GM21390 (cell line): ENCODE measurements at regions not wholly inside any gene's neighbourhood (a gene's known extent, or its start where the extent isn't known, plus 50 kb on each side); places are given as distances from the start of the nearest gene placed in this dataset.

Source experiments
- ATAC-seq: cut with Tn5 transposase; IDR thresholded peaks from one replicate; pipeline ENCODE4 v1.9.1; 2021; ENCODE audit not compliant: unreplicated experiment

GRCh38 chr2:157935378-157935906, 59.3 kb upstream of the ACVR1 start:
- ATAC-seq: no peak

DNA sequence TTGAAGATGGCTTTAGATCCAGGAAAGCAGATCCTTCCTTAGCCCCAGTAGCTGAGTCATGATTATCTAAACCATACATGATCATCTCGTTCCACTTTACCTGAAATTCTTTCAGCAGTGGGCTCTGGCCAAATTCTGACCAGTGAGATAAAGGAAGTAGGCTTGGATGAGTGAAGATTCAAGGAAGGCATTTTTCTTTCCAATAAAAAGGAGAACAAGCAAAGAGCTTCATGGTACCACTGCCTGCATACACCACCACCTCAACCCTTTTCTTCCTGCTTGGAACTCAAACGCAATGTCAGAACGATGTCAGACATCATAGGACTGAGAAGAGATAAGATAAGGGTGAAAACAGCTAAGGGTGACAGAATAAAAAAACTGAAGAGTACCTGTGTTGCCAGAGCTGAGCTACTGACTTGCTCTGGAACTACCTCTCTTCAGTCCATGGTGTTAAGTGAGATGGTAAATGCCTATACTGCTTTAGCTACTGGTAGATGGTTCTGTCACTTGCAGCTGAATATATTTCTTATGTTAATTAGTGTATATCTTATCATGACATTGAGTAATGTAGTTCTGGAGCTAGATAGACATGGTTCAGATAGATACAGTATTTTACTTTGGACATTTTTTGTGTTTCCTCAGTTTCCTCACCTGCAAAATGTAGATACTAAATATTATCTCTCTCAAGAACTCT, 58.7 kb upstream of the ACVR1 start:
- ATAC-seq: no peak

DNA sequence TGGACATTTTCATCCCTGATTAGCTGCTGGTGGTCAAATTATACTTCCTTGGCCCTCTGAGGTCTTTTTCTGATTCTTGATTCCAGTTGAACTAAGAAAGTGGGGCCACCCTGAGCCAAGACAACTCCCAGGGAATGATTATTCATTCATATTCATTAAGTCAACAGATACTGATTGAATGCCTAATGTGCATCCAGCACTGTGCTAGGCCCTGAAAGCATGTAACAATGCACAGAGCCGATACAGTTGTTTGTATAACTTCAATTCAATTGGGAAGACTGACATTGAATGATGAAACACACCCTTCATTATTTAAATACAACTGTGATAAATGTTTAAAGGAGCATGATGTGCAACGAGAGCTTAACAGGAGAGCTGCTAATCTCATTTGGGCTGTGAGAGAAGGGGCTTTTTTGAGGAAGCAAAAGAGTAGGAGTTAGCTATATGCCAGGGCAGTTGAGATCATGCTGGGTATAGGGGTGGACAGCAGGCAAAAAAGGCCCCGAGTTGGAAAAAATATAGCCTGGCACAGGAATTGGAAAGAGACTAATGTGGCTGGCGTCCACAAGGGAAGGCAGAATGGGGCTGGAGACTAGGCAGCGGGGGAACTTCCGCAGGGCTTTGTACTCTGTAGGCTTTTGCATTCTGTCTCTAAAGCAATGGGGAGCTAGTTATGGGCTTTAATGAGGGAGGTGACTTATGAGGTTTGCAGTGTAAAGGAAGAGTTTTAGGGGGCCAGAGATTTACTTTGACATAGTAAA, 57.2 kb upstream of the ACVR1 start:
- ATAC-seq: no peak

GRCh38 chr2:157932480-157933159, 56.5 kb upstream of the ACVR1 start:
- no peak for ATAC-seq

DNA sequence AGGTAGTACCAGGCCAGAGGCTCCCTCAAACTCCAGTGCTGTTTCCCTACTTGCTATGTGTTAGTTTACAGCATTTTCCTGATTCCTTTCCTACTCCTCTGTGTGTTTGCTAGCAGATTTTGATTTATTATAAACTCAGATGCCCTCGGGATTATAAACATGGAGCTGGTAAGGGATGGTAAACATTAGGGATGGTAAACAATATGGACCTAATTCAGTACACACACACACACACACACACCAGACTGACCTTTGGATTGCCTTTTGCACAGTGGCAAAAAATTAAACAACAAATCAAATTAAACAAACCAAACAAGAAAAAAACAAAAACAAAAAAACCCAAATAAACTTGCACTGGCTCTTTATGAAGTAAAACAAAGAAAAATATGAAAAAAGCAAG, 55.4 kb upstream of the ACVR1 start:
- ATAC-seq: no peak

DNA sequence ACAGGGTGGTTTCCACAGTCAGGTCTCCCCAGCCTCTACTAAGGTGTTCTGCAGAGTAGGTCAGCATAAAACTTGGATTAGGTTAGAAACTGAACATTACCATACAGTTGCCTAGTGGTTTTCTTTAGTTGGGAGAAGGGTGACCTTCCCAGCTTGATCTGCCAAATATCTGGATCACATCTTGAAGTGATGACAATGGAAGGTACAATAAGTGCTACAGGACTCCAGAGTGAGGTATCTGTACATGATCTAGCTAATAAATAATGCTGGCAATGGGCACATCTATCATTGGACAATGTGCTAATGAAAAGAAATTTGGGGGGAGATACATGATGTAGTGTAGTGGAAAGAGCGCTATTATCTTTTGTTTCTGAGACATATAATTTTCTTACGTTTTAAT, 54.6 kb upstream of the ACVR1 start:
- no peak for ATAC-seq

DNA sequence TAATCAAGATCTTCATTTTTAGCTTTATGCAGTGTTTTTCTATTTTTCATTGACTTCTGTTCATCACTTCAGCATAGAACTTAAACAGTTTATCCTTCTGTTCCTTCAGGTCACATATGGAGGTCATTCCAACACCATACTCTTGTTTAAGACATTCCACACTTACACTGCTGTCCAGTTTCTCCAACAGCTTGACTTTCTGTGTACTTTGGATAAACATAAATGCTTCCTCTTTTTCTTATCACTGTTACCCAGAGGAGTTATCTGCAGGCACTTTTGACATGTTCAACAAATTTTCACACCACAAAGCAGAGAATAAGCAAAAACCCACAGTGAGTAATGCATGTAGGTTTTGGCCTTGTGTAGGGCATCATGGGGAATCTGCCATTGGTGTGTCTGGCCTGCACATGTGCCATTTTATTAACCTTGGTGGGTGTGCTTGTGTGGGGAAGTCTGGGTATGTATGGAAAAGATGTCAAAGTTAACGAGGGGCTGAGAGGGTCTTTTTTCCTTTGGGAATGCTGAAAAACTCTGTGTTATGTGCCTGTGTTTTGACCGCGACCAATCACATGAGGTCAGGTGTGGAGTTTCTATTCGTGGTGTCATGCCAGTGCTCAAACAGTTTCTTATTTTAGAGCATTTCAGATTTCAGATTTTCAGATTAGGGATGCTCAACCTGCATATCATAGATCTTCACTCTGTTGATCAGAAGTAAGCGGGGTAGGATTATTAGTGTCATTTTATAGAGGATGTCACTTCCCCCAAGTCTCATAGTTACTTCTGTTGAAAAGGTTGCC, 53.9 kb upstream of the ACVR1 start:
- no peak for ATAC-seq

GRCh38 chr2:157928372-157928771, 52.2 kb upstream of the ACVR1 start:
- ATAC-seq: no peak

- ATAC-seq: no peak
Measured at GRCh38 chr2:157927155-157927554, 51.0 kb upstream of the ACVR1 start.
